GM12873 (cell line): ENCODE measurements at regions not wholly inside any gene's neighbourhood (a gene's known extent, or its start where the extent isn't known, plus 50 kb on each side); places are given as distances from the start of the nearest gene placed in this dataset.

Experiments
- CTCF ChIP-seq: IDR thresholded peaks from 2 replicates; pipeline ENCODE4 v1.5.1; 2012; ENCODE audit warnings: low read depth, mild to moderate bottlenecking, moderate library complexity, low read length, control low read depth; ENCODE audit not compliant: insufficient read depth; ENCODE audit errors: missing control alignments

- TF ChIP-seq CTCF: no peak
These were observed 894.6 kb downstream of the PLOD2 start for GRCh38 chr3:145266368-145266767.

- no peak for TF ChIP-seq CTCF
These were observed 891.9 kb downstream of the PLOD2 start for GRCh38 chr3:145269106-145269505.

- no peak for TF ChIP-seq CTCF
These were observed 888.3 kb downstream of the PLOD2 start for GRCh38 chr3:145272684-145273083.

GRCh38 chr3:145282505-145282904 lies 878.5 kb downstream of the PLOD2 start:
- no peak for TF ChIP-seq CTCF

GRCh38 chr3:145286937-145287336 lies 874.0 kb downstream of the PLOD2 start:
- no peak for TF ChIP-seq CTCF

- no peak for TF ChIP-seq CTCF
These were observed 871.0 kb downstream of the PLOD2 start for GRCh38 chr3:145290010-145290409.

GRCh38 chr3:145294572-145294971 lies 866.4 kb downstream of the PLOD2 start:
- TF ChIP-seq CTCF: no peak
